ENCODE measurements at regions not wholly inside any gene's neighbourhood (a gene's known extent, or its start where the extent isn't known, plus 50 kb on each side); places are given as distances from the start of the nearest gene placed in this dataset.
A peak's percentile ranks its signal among the peaks of the same experiment; 100 is the strongest.

DNA sequence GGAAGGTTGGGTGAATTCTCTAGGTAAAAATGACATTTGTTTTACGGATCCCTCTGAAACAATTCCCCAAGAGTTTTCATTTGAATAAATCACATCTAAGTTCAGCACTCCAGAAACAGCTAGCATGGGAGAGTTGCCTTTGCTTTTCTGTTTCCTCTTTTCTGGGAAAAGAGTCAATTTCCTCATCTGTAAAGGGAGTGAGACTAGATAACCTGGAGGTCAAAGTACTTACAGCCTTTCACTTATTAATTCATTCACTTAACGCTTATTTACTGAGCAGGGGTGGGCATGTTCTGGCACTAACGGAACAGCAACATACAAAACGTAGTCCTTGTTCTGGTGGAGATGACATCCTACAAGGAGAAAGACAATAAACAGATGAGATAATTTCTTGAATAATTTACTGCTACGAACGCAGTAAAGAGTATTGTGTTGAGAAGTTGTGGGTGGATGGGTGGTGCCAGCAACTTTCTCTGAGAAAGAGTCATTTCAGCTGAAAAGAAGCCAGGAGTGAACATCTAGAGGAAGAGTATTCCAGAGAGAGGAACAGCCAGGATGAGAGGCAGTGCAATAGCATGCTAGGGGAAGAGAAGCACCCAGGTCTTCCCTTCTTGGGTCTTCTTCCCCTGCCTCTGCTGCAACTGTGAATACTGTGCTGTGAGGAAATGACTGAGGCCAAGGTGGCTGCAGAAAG, 335.6 kb downstream of the ZSWIM6 start:
- no peak overlapping the region for H3K4me3 Mint-ChIP-seq (ENCODE audit: low read depth, unreplicated experiment)
- peaks cover 4% of the 10 kb centered on the region for H3K9me3 Mint-ChIP-seq (ENCODE audit: low read depth, unreplicated experiment)
- no peak for DNase-seq
- peaks cover 32% of the 10 kb centered on the region for H3K27me3 Mint-ChIP-seq (ENCODE audit: unreplicated experiment)
- intact Hi-C loops (cut with micrococcal nuclease; ENCODE audit: unreplicated experiment), result no loop called here
- no peaks in the 10 kb centered on the region for H3K36me3 Mint-ChIP-seq (ENCODE audit: insufficient read depth, unreplicated experiment)
- CTCF ChIA-PET, result no interaction called here
- TF ChIP-seq, protein P1, sequence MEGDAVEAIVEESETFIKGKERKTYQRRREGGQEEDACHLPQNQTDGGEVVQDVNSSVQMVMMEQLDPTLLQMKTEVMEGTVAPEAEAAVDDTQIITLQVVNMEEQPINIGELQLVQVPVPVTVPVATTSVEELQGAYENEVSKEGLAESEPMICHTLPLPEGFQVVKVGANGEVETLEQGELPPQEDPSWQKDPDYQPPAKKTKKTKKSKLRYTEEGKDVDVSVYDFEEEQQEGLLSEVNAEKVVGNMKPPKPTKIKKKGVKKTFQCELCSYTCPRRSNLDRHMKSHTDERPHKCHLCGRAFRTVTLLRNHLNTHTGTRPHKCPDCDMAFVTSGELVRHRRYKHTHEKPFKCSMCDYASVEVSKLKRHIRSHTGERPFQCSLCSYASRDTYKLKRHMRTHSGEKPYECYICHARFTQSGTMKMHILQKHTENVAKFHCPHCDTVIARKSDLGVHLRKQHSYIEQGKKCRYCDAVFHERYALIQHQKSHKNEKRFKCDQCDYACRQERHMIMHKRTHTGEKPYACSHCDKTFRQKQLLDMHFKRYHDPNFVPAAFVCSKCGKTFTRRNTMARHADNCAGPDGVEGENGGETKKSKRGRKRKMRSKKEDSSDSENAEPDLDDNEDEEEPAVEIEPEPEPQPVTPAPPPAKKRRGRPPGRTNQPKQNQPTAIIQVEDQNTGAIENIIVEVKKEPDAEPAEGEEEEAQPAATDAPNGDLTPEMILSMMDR (IDR thresholded peaks at IDR 0.05; ENCODE audit: unreplicated experiment), result no peak
- no peak overlapping the region for H3K27ac Mint-ChIP-seq (ENCODE audit: unreplicated experiment)
- BruUV-seq (replicated peaks), result no TSS peak
- H3K4me1 Mint-ChIP-seq (ENCODE audit: low read depth, unreplicated experiment), result peaks cover 15% of the 10 kb centered on the region

GRCh38 chr5:61669531-61669930, 337.5 kb downstream of the ZSWIM6 start:
- H3K9me3 Mint-ChIP-seq (ENCODE audit: low read depth, unreplicated experiment), result peaks cover 4% of the 10 kb centered on the region
- no peaks in the 10 kb centered on the region for H3K36me3 Mint-ChIP-seq (ENCODE audit: insufficient read depth, unreplicated experiment)
- CTCF ChIA-PET, result no interaction called here
- no TSS peak for BruUV-seq (replicated peaks)
- TF ChIP-seq, protein P1 (IDR thresholded peaks at IDR 0.05; ENCODE audit: unreplicated experiment), result no peak
- no peak for DNase-seq
- intact Hi-C loops (cut with micrococcal nuclease; ENCODE audit: unreplicated experiment), result no loop called here
- H3K4me3 Mint-ChIP-seq (ENCODE audit: low read depth, unreplicated experiment), result no peak overlapping the region
- H3K27me3 Mint-ChIP-seq (ENCODE audit: unreplicated experiment), result peaks cover 29% of the 10 kb centered on the region
- peaks cover 27% of the 10 kb centered on the region for H3K4me1 Mint-ChIP-seq (ENCODE audit: low read depth, unreplicated experiment)
- no peak overlapping the region for H3K27ac Mint-ChIP-seq (ENCODE audit: unreplicated experiment)

GRCh38 chr5:61670941-61671340, 338.9 kb downstream of the ZSWIM6 start:
- Mint-ChIP-seq H3K27me3 (ENCODE audit: unreplicated experiment) (peaks cover 29% of the 10 kb centered on the region), H3K27ac (ENCODE audit: unreplicated experiment) (no peak overlapping the region), H3K4me3 (ENCODE audit: low read depth, unreplicated experiment) (no peak overlapping the region), H3K4me1 (ENCODE audit: low read depth, unreplicated experiment) (peaks cover 30% of the 10 kb centered on the region), H3K9me3 (ENCODE audit: low read depth, unreplicated experiment) (peaks cover 4% of the 10 kb centered on the region), H3K36me3 (ENCODE audit: insufficient read depth, unreplicated experiment) (no peaks in the 10 kb centered on the region)
- intact Hi-C loops (cut with micrococcal nuclease; ENCODE audit: unreplicated experiment), result no loop called here
- BruUV-seq (replicated peaks), result no TSS peak
- TF ChIP-seq, protein P1 (IDR thresholded peaks at IDR 0.05; ENCODE audit: unreplicated experiment), result no peak
- CTCF ChIA-PET, result interaction anchor here (0.8 kb wide), 1 partner anchor 380 kb away, joined by 3 read pairs; no protein-coding TSS in a partner anchor
- no peak for DNase-seq

GRCh38 chr5:61673007-61673735, 341.1 kb downstream of the ZSWIM6 start:
- CTCF ChIA-PET, result interaction anchor here (0.8 to 1.8 kb wide), 4 partner anchors 13 to 144 kb away, joined by 3 to 4 read pairs (median 3); no protein-coding TSS in a partner anchor
- TF ChIP-seq, protein P1 (IDR thresholded peaks at IDR 0.05; ENCODE audit: unreplicated experiment), result no peak
- Mint-ChIP-seq H3K9me3 (ENCODE audit: low read depth, unreplicated experiment) (peaks cover 4% of the 10 kb centered on the region), H3K27ac (ENCODE audit: unreplicated experiment) (no peak overlapping the region), H3K27me3 (ENCODE audit: unreplicated experiment) (peaks cover 19% of the 10 kb centered on the region), H3K4me1 (ENCODE audit: low read depth, unreplicated experiment) (peaks cover 22% of the 10 kb centered on the region), H3K4me3 (ENCODE audit: low read depth, unreplicated experiment) (no peak overlapping the region), H3K36me3 (ENCODE audit: insufficient read depth, unreplicated experiment) (no peaks in the 10 kb centered on the region)
- peak; percentile 61 for DNase-seq
- intact Hi-C loops (cut with micrococcal nuclease; ENCODE audit: unreplicated experiment), result no loop called here
- no TSS peak for BruUV-seq (replicated peaks)
